GM18511 (cell line): ENCODE measurements at regions not wholly inside any gene's neighbourhood (a gene's known extent, or its start where the extent isn't known, plus 50 kb on each side); places are given as distances from the start of the nearest gene placed in this dataset.
"Not testable (repeated sequence)": the region's sequence is repeated elsewhere in the genome, so short reads cannot be mapped to it uniquely, and the experiment has no call there.

Experiments used
- ATAC-seq: cut with Tn5 transposase; IDR thresholded peaks from one replicate; pipeline ENCODE4 v1.9.1; 2021; ENCODE audit warnings: mild to moderate bottlenecking, moderate library complexity; ENCODE audit not compliant: unreplicated experiment

- not testable (repeated sequence) for ATAC-seq
Measured at GRCh38 chr14:40954448-40955130, 652.1 kb upstream of the LRFN5 start.

GRCh38 chr14:40944521-40944920, 662.2 kb upstream of the LRFN5 start:
- no peak for ATAC-seq

- no peak for ATAC-seq
Measured at GRCh38 chr14:40936861-40937260, 669.8 kb upstream of the LRFN5 start.

- no peak for ATAC-seq
Measured at GRCh38 chr14:40920380-40920779, 686.3 kb upstream of the LRFN5 start.

GRCh38 chr14:40911141-40911540, 695.5 kb upstream of the LRFN5 start:
- no peak for ATAC-seq

GRCh38 chr14:40909906-40910305, 696.8 kb upstream of the LRFN5 start:
- no peak for ATAC-seq

GRCh38 chr14:40903709-40904108, 703.0 kb upstream of the LRFN5 start:
- ATAC-seq: no peak

GRCh38 chr14:40899435-40899834, 707.2 kb upstream of the LRFN5 start:
- ATAC-seq: no peak

GRCh38 chr14:40894846-40895245, 711.8 kb upstream of the LRFN5 start:
- no peak for ATAC-seq

- ATAC-seq: no peak
Measured at GRCh38 chr14:40889126-40889525, 717.5 kb upstream of the LRFN5 start.

GRCh38 chr14:40887912-40888311, 718.8 kb upstream of the LRFN5 start:
- ATAC-seq: no peak

GRCh38 chr14:40870252-40870651, 736.4 kb upstream of the LRFN5 start:
- no peak for ATAC-seq

GRCh38 chr14:40859055-40859454, 747.6 kb upstream of the LRFN5 start:
- ATAC-seq: no peak

- no peak for ATAC-seq
Measured at GRCh38 chr14:40855343-40855742, 751.3 kb upstream of the LRFN5 start.

- no peak for ATAC-seq
Measured at GRCh38 chr14:40850191-40850590, 756.5 kb upstream of the LRFN5 start.

- no peak for ATAC-seq
Measured at GRCh38 chr14:40847480-40847879, 759.2 kb upstream of the LRFN5 start.

GRCh38 chr14:40842816-40843215, 763.9 kb upstream of the LRFN5 start:
- no peak for ATAC-seq

GRCh38 chr14:40841886-40842285, 764.8 kb upstream of the LRFN5 start:
- ATAC-seq: no peak

- ATAC-seq: no peak
Measured at GRCh38 chr14:40838601-40839000, 768.1 kb upstream of the LRFN5 start.

GRCh38 chr14:40806471-40806870, 800.2 kb upstream of the LRFN5 start:
- no peak for ATAC-seq

- no peak for ATAC-seq
Measured at GRCh38 chr14:40796168-40796567, 810.5 kb upstream of the LRFN5 start.

- ATAC-seq: no peak
Measured at GRCh38 chr14:40784860-40785259, 821.8 kb upstream of the LRFN5 start.

- no peak for ATAC-seq
Measured at GRCh38 chr14:40762685-40763084, 844.0 kb upstream of the LRFN5 start.
